K562 (cell line): ENCODE measurements at regions not wholly inside any gene's neighbourhood (a gene's known extent, or its start where the extent isn't known, plus 50 kb on each side); places are given as distances from the start of the nearest gene placed in this dataset.

Experiments used
- ATAC-seq: fragments of 200-7000 bp; cut with Tn5 transposase; 3 replicates; pipeline ENCODE4 v1.9.1; 2020; ENCODE audit warnings: moderate library complexity
- BruUV-seq: library from RNA; stranded (reverse); fragments of 400-500 nt; replicated peaks from 2 replicates; lab custom pipeline; 2021; lab: Mats Ljungman, UMichigan
- CTCF ChIA-PET: fragments of 300-600 bp; formaldehyde crosslinking; extraction: SDS; loops from one replicate; lab custom pipeline; 2021; ENCODE audit warnings: low intra/inter-chr PET ratio; lab: Yijun Ruan, JAX
- POLR2A ChIA-PET: fragments of 300-600, 350-650 bp; sonication (Branson Sonifier 250); formaldehyde crosslinking; extraction: SDS; loops from one replicate; lab custom pipeline; 2021; ENCODE audit warnings: antibody characterized with exemption, inconsistent platforms; lab: Yijun Ruan, JAX
- DNase-seq, 4 experiments: peaks; one replicate each; pipeline versions ENCODE4 v3.0.0 to v3.0.0-alpha.2; 2011 to 2018; ENCODE audit warnings: low spot score in 3 of 4, mixed read lengths in 3 of 4; ENCODE audit errors: extremely low read depth in 1 of 4
- FAIRE-seq: peaks from 2 replicates; lab custom pipeline; 2011; peaks lifted over from hg19 to GRCh38; lab: Jason Lieb, UNC
- H2AFZ ChIP-seq: 2 replicates; pipeline ENCODE4 v1.6.0; 2011; ENCODE audit warnings: low read depth, low read length, control low read depth, inconsistent platforms
- H3K27ac ChIP-seq: fragments of 200-600 bp; 3 replicates; pipeline ENCODE4 v1.8.0; 2011; ENCODE audit warnings: low read depth, mild to moderate bottlenecking, control low read depth, inconsistent platforms, low read length, moderate library complexity, mixed read lengths; ENCODE audit errors: extremely low read depth
- H3K27me3 ChIP-seq, 2 experiments: fragments of 300-600 bp in 1 of 2; 2 replicates in 1 of 2; 3 replicates in 1 of 2; pipeline versions ENCODE4 v1.6.0 to v1.8.0; 2011; ENCODE audit warnings: inconsistent platforms in 2 of 2, low read length in 2 of 2, mild to moderate bottlenecking in 1 of 2, mixed read lengths in 1 of 2, moderate library complexity in 1 of 2; ENCODE audit not compliant: control insufficient read depth in 2 of 2, insufficient read depth in 2 of 2
- H3K36me3 ChIP-seq: fragments of 300-600 bp; 3 replicates; pipeline ENCODE4 v1.8.0; 2011; ENCODE audit warnings: mild to moderate bottlenecking, low read length, inconsistent platforms; ENCODE audit not compliant: control insufficient read depth, insufficient read depth
- H3K4me1 ChIP-seq, 2 experiments: fragments of 200-600 bp in 1 of 2; replicated peaks in 1 of 2; 2 replicates in 1 of 2; 3 replicates in 1 of 2; pipeline versions ENCODE4 v1.5.1 to v1.8.0; 2011; ENCODE audit warnings: inconsistent platforms in 2 of 2, low read length in 2 of 2, mild to moderate bottlenecking in 1 of 2, mixed read lengths in 1 of 2, moderate library complexity in 1 of 2; ENCODE audit not compliant: control insufficient read depth in 2 of 2, insufficient read depth in 2 of 2
- H3K4me2 ChIP-seq: 2 replicates; pipeline ENCODE4 v1.6.1; 2011; ENCODE audit warnings: low read length, control low read depth, inconsistent platforms, mixed read lengths; ENCODE audit not compliant: insufficient read depth
- H3K4me3 ChIP-seq: fragments of 200-600 bp; sonication (generic), shearing (Covaris generic); 2 replicates; pipeline ENCODE4 v1.5.1; 2016; ENCODE audit warnings: control low read depth, inconsistent platforms
- H3K79me2 ChIP-seq: fragments of 200-600 bp; 3 replicates; pipeline ENCODE4 v1.8.0; 2011; ENCODE audit warnings: low read length, inconsistent platforms; ENCODE audit not compliant: control insufficient read depth, insufficient read depth
- H3K9ac ChIP-seq, 2 experiments: 2 replicates each; pipeline versions ENCODE4 v1.6.0 to v1.6.1; 2011; ENCODE audit warnings: low read depth in 2 of 2, low read length in 2 of 2, control low read depth in 1 of 2, inconsistent platforms in 1 of 2, mild to moderate bottlenecking in 1 of 2, mixed read lengths in 1 of 2; ENCODE audit not compliant: insufficient read depth in 1 of 2
- H3K9me1 ChIP-seq: one replicate; pipeline ENCODE4 v1.6.0; 2011; ENCODE audit warnings: inconsistent platforms, mild to moderate bottlenecking, low read length, moderate library complexity; ENCODE audit not compliant: control insufficient read depth, insufficient read depth
- H3K9me3 ChIP-seq: replicated peaks from 2 replicates; pipeline ENCODE4 v1.5.1; 2011; ENCODE audit warnings: low read depth, low read length, inconsistent platforms; ENCODE audit not compliant: control insufficient read depth, insufficient read depth
- H4K20me1 ChIP-seq: replicated peaks from 2 replicates; pipeline ENCODE4 v1.6.1; 2011; ENCODE audit warnings: low read length, inconsistent platforms, mixed read lengths; ENCODE audit not compliant: control insufficient read depth, insufficient read depth
- FOXJ2 ChIP-seq: fragments of 200-800 bp; sonication (Bioruptor generic); IDR thresholded peaks from 2 replicates; pipeline ENCODE4 v1.6.1; 2016; ENCODE audit warnings: missing genetic modification characterization, missing compliant biosample characterization
- HDAC2 ChIP-seq: fragments of 450-650 bp; IDR thresholded peaks from 2 replicates; pipeline ENCODE4 v1.6.1; 2016; ENCODE audit warnings: mild to moderate bottlenecking
- KDM4B ChIP-seq, 2 experiments: fragments of 450-650 bp in 1 of 2; sonication (generic) in 1 of 2; IDR thresholded peaks; 2 replicates each; pipeline ENCODE4 v1.6.1; 2016 to 2017; ENCODE audit warnings: borderline replicate concordance in 2 of 2, antibody characterized with exemption in 1 of 2, low read depth in 1 of 2, mild to moderate bottlenecking in 1 of 2
- KLF1 ChIP-seq: fragments of 450-650 bp; IDR thresholded peaks from 2 replicates; pipeline ENCODE4 v1.6.1; 2016; ENCODE audit warnings: missing genetic modification characterization, missing compliant biosample characterization
- SMARCB1 ChIP-seq: IDR thresholded peaks from 2 replicates; pipeline ENCODE4 v1.6.1; 2011; ENCODE audit warnings: improper control_type of control experiment, low read depth; ENCODE audit not compliant: insufficient read length
- TCF3 ChIP-seq: sonication (generic); formaldehyde crosslinking; IDR thresholded peaks from 2 replicates; pipeline ENCODE4 v1.4.0; 2020; ENCODE audit warnings: mild to moderate bottlenecking, missing genetic modification reagents
- ZBTB8A ChIP-seq: fragments of 450-650 bp; IDR thresholded peaks from 2 replicates; pipeline ENCODE4 v1.6.1; 2018; ENCODE audit warnings: mild to moderate bottlenecking, moderate library complexity; ENCODE audit not compliant: partially characterized antibody
- WGBS: fragments of 100-300 bp; shearing (Covaris generic); methylation state at CpG from one replicate; pipeline ENCODE4 v1.1.6; 2016; ENCODE audit warnings: low coverage, mixed read lengths; ENCODE audit not compliant: insufficient coverage; ENCODE audit errors: missing lambda C conversion rate; 5-methylcytosine and 5-hydroxymethylcytosine counted together
- in situ Hi-C: fragments of 300-500 bp; cut with MboI; formaldehyde crosslinking; loops from 4 replicates; pipeline ENCODE4 v1.15.0; 2018; ENCODE audit warnings: inconsistent platforms, mixed read lengths
- intact Hi-C: fragments of 100-400 bp; cut with micrococcal nuclease; formaldehyde crosslinking; loops from 2 replicates; pipeline ENCODE4 v1.14.2; 2022
- TF ChIP-seq, protein P1 (sequence below): fragments of 450-650 bp; IDR thresholded peaks from 2 replicates; pipeline ENCODE4 v1.6.1; 2014; ENCODE audit warnings: low read depth, mild to moderate bottlenecking, moderate library complexity, borderline replicate concordance
- TF ChIP-seq, protein P2 (sequence below): fragments of 250-450 bp; sonication (Bioruptor Pico); IDR thresholded peaks from 2 replicates; pipeline ENCODE4 v1.5.1; 2021; ENCODE audit warnings: mild to moderate bottlenecking
- TF ChIP-seq, protein P3 (sequence below): IDR thresholded peaks from 2 replicates; pipeline ENCODE4 v1.6.1; 2011; ENCODE audit warnings: borderline replicate concordance, low read depth, mild to moderate bottlenecking, moderate library complexity, low read length; ENCODE audit not compliant: insufficient read depth, poor library complexity, severe bottlenecking
- TF ChIP-seq, protein P4 (sequence below): sonication (generic); formaldehyde crosslinking; IDR thresholded peaks from 2 replicates; pipeline ENCODE4 v1.8.0; 2023; ENCODE audit warnings: missing genetic modification reagents, mild to moderate bottlenecking, borderline replicate concordance

DNA sequence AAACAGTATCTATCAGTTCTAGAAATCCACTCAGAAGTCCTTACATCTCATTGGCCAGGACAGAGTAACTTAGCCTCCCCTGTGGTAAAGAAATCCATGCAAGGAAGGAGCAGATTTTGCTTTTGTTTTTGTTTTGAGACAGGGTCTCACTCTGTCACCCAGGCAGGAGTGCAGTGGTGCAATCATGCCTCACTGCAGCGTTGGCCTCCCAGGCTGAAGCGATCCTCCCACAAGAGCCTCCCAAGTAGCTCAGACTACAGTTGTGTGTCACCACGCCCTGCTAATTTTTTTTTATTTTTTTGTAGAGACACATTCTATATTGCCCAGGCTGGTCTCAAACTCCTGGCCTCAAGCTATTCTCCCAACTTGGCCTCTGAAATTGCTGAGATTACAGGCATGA, 185.1 kb downstream of the NRP2 start:
- intact Hi-C loops, result no loop called here
- Histone ChIP-seq H3K4me2 (no peak overlapping the region), H3K36me3 (no peaks in the 10 kb centered on the region), H3K4me1 (no peaks in the 10 kb centered on the region), H3K27me3 (no peaks in the 10 kb centered on the region; a peak in 1 of 5 replicates), H3K9ac (no peak overlapping the region), H3K9me1 (no peaks in the 10 kb centered on the region), H2AFZ (no peak overlapping the region), H3K4me3 (no peak overlapping the region), H3K79me2 (no peaks in the 10 kb centered on the region), H3K9me3 (no peaks in the 10 kb centered on the region), H3K27ac (no peak overlapping the region), H4K20me1 (no peaks in the 10 kb centered on the region)
- POLR2A ChIA-PET, result interaction anchor here (0.5 to 0.6 kb wide), 2 partner anchors 18 to 1809 kb away, joined by 3 to 4 read pairs; no protein-coding TSS in a partner anchor
- 0% methylated on average over 3 of the region's 3 CpGs for WGBS
- DNase-seq (no peak), ATAC-seq (no peak), FAIRE-seq (no peak)
- in situ Hi-C loops, result no loop called here
- no TSS peak for BruUV-seq
- CTCF ChIA-PET, result no interaction called here
- TF ChIP-seq TCF3 (CRISPR knock-in tag) (no peak), KLF1 (tag) (no peak), KDM4B (IDR thresholded peaks at IDR 0.05; ENCODE audit: borderline replicate concordance in 2 of 2, low read depth in 1 of 2) (no peak), HDAC2 (no peak), SMARCB1 (no peak), FOXJ2 (tag) (no peak), ZBTB8A (no peak)
- TF ChIP-seq, protein P1, sequence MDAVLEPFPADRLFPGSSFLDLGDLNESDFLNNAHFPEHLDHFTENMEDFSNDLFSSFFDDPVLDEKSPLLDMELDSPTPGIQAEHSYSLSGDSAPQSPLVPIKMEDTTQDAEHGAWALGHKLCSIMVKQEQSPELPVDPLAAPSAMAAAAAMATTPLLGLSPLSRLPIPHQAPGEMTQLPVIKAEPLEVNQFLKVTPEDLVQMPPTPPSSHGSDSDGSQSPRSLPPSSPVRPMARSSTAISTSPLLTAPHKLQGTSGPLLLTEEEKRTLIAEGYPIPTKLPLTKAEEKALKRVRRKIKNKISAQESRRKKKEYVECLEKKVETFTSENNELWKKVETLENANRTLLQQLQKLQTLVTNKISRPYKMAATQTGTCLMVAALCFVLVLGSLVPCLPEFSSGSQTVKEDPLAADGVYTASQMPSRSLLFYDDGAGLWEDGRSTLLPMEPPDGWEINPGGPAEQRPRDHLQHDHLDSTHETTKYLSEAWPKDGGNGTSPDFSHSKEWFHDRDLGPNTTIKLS, result no peak
- TF ChIP-seq, protein P2, sequence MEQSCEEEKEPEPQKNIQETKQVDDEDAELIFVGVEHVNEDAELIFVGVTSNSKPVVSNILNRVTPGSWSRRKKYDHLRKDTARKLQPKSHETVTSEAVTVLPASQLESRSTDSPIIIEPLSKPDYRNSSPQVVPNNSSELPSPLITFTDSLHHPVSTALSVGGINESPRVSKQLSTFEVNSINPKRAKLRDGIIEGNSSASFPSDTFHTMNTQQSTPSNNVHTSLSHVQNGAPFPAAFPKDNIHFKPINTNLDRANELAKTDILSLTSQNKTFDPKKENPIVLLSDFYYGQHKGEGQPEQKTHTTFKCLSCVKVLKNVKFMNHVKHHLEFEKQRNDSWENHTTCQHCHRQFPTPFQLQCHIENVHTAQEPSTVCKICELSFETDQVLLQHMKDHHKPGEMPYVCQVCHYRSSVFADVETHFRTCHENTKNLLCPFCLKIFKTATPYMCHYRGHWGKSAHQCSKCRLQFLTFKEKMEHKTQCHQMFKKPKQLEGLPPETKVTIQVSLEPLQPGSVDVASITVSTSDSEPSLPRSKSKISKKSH (CRISPR knock-in tag), result no peak
- TF ChIP-seq, protein P3, sequence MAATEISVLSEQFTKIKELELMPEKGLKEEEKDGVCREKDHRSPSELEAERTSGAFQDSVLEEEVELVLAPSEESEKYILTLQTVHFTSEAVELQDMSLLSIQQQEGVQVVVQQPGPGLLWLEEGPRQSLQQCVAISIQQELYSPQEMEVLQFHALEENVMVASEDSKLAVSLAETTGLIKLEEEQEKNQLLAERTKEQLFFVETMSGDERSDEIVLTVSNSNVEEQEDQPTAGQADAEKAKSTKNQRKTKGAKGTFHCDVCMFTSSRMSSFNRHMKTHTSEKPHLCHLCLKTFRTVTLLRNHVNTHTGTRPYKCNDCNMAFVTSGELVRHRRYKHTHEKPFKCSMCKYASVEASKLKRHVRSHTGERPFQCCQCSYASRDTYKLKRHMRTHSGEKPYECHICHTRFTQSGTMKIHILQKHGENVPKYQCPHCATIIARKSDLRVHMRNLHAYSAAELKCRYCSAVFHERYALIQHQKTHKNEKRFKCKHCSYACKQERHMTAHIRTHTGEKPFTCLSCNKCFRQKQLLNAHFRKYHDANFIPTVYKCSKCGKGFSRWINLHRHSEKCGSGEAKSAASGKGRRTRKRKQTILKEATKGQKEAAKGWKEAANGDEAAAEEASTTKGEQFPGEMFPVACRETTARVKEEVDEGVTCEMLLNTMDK, result no peak
- TF ChIP-seq, protein P4, sequence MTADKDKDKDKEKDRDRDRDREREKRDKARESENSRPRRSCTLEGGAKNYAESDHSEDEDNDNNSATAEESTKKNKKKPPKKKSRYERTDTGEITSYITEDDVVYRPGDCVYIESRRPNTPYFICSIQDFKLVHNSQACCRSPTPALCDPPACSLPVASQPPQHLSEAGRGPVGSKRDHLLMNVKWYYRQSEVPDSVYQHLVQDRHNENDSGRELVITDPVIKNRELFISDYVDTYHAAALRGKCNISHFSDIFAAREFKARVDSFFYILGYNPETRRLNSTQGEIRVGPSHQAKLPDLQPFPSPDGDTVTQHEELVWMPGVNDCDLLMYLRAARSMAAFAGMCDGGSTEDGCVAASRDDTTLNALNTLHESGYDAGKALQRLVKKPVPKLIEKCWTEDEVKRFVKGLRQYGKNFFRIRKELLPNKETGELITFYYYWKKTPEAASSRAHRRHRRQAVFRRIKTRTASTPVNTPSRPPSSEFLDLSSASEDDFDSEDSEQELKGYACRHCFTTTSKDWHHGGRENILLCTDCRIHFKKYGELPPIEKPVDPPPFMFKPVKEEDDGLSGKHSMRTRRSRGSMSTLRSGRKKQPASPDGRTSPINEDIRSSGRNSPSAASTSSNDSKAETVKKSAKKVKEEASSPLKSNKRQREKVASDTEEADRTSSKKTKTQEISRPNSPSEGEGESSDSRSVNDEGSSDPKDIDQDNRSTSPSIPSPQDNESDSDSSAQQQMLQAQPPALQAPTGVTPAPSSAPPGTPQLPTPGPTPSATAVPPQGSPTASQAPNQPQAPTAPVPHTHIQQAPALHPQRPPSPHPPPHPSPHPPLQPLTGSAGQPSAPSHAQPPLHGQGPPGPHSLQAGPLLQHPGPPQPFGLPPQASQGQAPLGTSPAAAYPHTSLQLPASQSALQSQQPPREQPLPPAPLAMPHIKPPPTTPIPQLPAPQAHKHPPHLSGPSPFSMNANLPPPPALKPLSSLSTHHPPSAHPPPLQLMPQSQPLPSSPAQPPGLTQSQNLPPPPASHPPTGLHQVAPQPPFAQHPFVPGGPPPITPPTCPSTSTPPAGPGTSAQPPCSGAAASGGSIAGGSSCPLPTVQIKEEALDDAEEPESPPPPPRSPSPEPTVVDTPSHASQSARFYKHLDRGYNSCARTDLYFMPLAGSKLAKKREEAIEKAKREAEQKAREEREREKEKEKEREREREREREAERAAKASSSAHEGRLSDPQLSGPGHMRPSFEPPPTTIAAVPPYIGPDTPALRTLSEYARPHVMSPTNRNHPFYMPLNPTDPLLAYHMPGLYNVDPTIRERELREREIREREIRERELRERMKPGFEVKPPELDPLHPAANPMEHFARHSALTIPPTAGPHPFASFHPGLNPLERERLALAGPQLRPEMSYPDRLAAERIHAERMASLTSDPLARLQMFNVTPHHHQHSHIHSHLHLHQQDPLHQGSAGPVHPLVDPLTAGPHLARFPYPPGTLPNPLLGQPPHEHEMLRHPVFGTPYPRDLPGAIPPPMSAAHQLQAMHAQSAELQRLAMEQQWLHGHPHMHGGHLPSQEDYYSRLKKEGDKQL (CRISPR knock-in tag), result no peak
